H4 (cell line): ENCODE measurements at regions not wholly inside any gene's neighbourhood (a gene's known extent, or its start where the extent isn't known, plus 50 kb on each side); places are given as distances from the start of the nearest gene placed in this dataset.

Experiments
- DNase-seq: peaks from one replicate; pipeline ENCODE4 v3.0.0-alpha.2; 2015; ENCODE audit warnings: low spot score

- no peak for DNase-seq
Observed at GRCh38 chr18:76546088-76546435, 51.0 kb upstream of the ZNF516 start.

- DNase-seq = no peak
Observed at GRCh38 chr18:76545433-76546087, 50.5 kb upstream of the ZNF516 start.

DNA sequence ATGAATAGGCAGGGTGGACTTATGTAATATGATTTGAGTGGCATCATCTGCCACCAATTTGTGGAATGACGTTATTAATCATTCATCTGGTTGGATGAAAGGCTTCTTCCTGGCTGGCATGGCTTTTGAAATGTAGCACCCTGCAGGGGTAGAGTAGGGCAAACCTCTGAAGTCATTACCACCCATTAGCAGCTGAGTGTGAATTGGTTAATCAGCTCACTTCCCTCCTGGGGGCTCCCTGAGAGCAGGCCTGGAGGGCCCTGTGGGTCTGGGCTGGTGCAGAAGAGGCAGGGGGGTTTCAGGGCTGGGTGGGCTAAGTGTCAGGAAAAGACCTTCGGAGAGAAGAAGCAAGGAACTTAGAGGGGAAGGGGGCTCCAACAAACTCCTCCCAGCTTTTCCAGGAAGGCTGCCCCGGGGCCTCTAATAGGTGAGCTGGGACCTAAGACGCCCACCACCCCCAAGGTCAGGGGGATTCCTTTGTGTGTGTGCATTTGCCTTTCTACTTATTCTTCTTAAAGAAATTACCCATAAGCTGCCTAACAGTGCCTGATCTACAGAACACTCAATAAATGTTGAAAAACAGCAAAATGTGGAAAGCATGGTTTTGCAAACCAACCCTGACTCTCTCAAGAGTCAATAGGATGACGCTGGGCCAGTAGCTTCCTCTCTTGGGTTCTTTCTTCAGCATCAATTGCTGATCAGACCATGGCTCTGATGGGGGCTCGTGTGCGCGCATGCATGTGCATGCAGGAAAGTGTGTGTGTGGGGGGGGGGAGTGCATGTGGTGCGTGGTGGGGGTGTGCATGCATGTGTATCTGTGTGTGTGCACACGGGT lies 49.7 kb upstream of the ZNF516 start:
- no peak for DNase-seq
